Lower leg skin (tissue), 4 donors: ENCODE measurements at regions not wholly inside any gene's neighbourhood (a gene's known extent, or its start where the extent isn't known, plus 50 kb on each side); places are given as distances from the start of the nearest gene placed in this dataset.

Experiments
- DNase-seq, 2 donors: peaks; one replicate each; pipeline ENCODE4 v3.0.0-alpha.2; 2019; ENCODE audit warnings: low spot score in 2 of 2
- H3K4me3 ChIP-seq: fragments of 200-600 bp; sonication (generic); 2 replicates; pipeline ENCODE4 v1.5.1; 2017; ENCODE audit warnings: mild to moderate bottlenecking, low read depth; ENCODE audit not compliant: poor library complexity, severe bottlenecking
- CTCF ChIP-seq, 3 donors: fragments of 450-650 bp; IDR thresholded peaks; one replicate each; pipeline ENCODE4 v1.5.1; 2016; ENCODE audit warnings: antibody characterized with exemption in 3 of 3, mild to moderate bottlenecking in 3 of 3, moderate library complexity in 2 of 3
- POLR2A ChIP-seq, 2 donors: fragments of 450-650 bp; IDR thresholded peaks; one replicate each; pipeline ENCODE4 v1.6.1; 2016 to 2017; ENCODE audit warnings: antibody characterized with exemption in 2 of 2, mild to moderate bottlenecking in 1 of 2, moderate library complexity in 1 of 2
- WGBS, 2 donors: methylation state at CpG; one replicate each; pipeline ENCODE4 v1.1.5; 2018; 5-methylcytosine and 5-hydroxymethylcytosine counted together
- intact Hi-C: fragments of 100-400 bp; cut with DNase I; formaldehyde crosslinking; loops from one replicate; pipeline ENCODE4 v1.15.0; 2023; ENCODE audit warnings: low total_unique reads

- no peak for TF ChIP-seq CTCF (IDR thresholded peaks at IDR 0.05)
- no peak for TF ChIP-seq POLR2A (IDR thresholded peaks at IDR 0.05)
- DNase-seq, result no peak
- intact Hi-C loops, result no loop called here
- H3K4me3 ChIP-seq, result no peak overlapping the region
- WGBS, 2 donors, result 74 to 78% methylated on average over 8 of the region's 8 CpGs
Observed at GRCh38 chr10:70978816-70979480, 90.6 kb upstream of the PCBD1 start.

DNA sequence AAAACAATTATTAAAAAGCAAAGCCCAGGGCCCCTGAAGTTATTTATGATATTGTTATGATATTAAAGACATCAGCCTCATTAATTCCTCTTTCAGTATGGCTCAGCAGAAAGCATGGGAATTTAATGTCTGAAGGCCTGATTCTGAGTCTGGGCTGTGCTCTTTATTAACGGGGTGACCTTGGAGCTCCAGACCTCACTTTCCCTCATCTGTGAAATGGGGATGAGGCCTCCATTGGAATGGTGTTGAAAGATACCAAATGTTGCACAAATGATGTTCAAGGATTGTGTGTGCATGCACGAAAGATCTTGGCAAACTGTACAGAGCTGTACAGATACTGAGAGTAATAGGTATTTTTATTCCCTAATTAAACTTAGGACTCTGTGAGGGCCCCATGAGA is 92.3 kb upstream of the PCBD1 start:
- TF ChIP-seq POLR2A (IDR thresholded peaks at IDR 0.05) (no peak), CTCF (IDR thresholded peaks at IDR 0.05) (no peak)
- 87 to 96% methylated on average over 2 of the region's 2 CpGs for WGBS, 2 donors
- DNase-seq, result no peak
- H3K4me3 ChIP-seq, result no peak overlapping the region
- intact Hi-C loops, result no loop called here

GRCh38 chr10:70981171-70981836 is 92.9 kb upstream of the PCBD1 start:
- DNase-seq, result no peak
- no peak for TF ChIP-seq POLR2A (IDR thresholded peaks at IDR 0.05)
- TF ChIP-seq CTCF (IDR thresholded peaks at IDR 0.05), result no peak
- 85 to 87% methylated on average over 6 to 7 of the region's 7 CpGs for WGBS, 2 donors

GRCh38 chr10:70981936-70982335 is 93.6 kb upstream of the PCBD1 start:
- intact Hi-C loops, result no loop called here
- WGBS, 2 donors, result 88 to 91% methylated on average over 6 of the region's 6 CpGs
- TF ChIP-seq CTCF (IDR thresholded peaks at IDR 0.05), result no peak
- no peak for TF ChIP-seq POLR2A (IDR thresholded peaks at IDR 0.05)
- DNase-seq, result no peak
- no peak overlapping the region for H3K4me3 ChIP-seq

More at GRCh38 chr10:70981171-70981836, 92.9 kb upstream of the PCBD1 start:
- no peak overlapping the region for H3K4me3 ChIP-seq
- intact Hi-C loops, result no loop called here

DNA sequence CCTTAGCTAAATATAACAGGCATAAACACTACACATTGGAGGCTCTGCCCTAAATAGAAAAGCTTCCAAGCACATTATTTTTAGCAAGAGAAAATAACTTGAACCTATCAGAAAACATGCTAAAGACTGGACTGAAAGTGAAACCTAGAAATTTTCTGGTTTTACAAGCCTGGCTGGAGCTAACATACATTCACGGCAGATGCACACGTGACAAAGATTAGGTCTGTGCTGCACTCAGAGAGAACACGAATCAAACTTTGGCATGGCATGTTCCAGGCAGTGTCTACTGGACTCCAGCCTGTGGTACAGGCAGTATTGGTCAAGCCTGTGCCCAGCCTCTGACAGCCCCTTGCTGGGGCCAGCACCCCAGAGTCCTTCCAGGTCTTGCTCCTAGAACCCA is 94.1 kb upstream of the PCBD1 start:
- WGBS, 2 donors, result 33 to 34% methylated on average over 3 of the region's 3 CpGs
- TF ChIP-seq CTCF (IDR thresholded peaks at IDR 0.05) (no peak), POLR2A (IDR thresholded peaks at IDR 0.05) (no peak)
- intact Hi-C loops, result no loop called here
- no peak overlapping the region for H3K4me3 ChIP-seq
- DNase-seq, result no peak
